Skeletal muscle tissue (tissue), 3 donors: ENCODE measurements at regions not wholly inside any gene's neighbourhood (a gene's known extent, or its start where the extent isn't known, plus 50 kb on each side); places are given as distances from the start of the nearest gene placed in this dataset.

Experiments used
- H3K27ac ChIP-seq: one replicate; pipeline ENCODE4 v1.7.0; 2013; ENCODE audit warnings: mild to moderate bottlenecking, low read depth, low read length, inconsistent platforms
- H3K27me3 ChIP-seq, 3 donors: one replicate each; pipeline ENCODE4 v1.7.0; 2013; ENCODE audit warnings: low read length in 3 of 3; ENCODE audit not compliant: control insufficient read depth in 3 of 3, insufficient read depth in 3 of 3
- H3K36me3 ChIP-seq, 3 donors: one replicate each; pipeline ENCODE4 v1.7.0; 2013; ENCODE audit warnings: low read length in 3 of 3; ENCODE audit not compliant: control insufficient read depth in 3 of 3, insufficient read depth in 3 of 3
- H3K4me1 ChIP-seq, 3 donors: one replicate each; pipeline ENCODE4 v1.7.0; 2013; ENCODE audit warnings: low read length in 3 of 3, mild to moderate bottlenecking in 3 of 3; ENCODE audit not compliant: control insufficient read depth in 3 of 3, insufficient read depth in 3 of 3
- H3K4me3 ChIP-seq, 3 donors: one replicate each; pipeline ENCODE4 v1.7.0; 2013; ENCODE audit warnings: low read length in 3 of 3
- H3K9ac ChIP-seq, 3 donors: one replicate each; pipeline ENCODE4 v1.7.0; 2013; ENCODE audit warnings: low read length in 3 of 3, mild to moderate bottlenecking in 3 of 3, moderate library complexity in 2 of 3, low read depth in 1 of 3
- H3K9me3 ChIP-seq, 3 donors: one replicate each; pipeline ENCODE4 v1.7.0; 2013; ENCODE audit warnings: low read length in 3 of 3; ENCODE audit not compliant: control insufficient read depth in 3 of 3
- donor health status: Osteomylitis.

DNA sequence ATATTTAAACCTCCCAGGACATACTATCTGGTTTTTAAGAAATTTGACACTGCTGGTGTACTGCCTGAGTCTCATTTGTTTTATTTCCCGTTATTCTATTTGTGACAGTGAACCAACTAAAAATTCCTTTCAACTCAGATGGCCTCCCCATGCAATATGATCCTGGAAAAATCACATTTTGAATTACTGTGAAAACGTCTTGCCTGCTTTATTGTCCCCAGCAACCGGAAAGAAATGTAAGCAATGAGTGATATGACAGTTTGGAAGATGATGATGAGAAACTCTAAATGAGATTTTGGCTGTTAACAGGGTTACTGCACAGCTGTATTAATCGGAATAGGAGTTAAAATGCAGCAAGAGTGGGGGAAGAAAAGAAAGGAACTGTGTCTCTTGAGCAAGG is 590.7 kb upstream of the CDH5 start:
- Histone ChIP-seq H3K27ac (no peak overlapping the region), H3K27me3 (no peaks in the 10 kb centered on the region), H3K36me3 (no peaks in the 10 kb centered on the region), H3K9ac (no peak overlapping the region), H3K4me3 (no peak overlapping the region), H3K4me1 (peaks cover 0 to 6% (median 0%) of the 10 kb centered on the region in 3 donors), H3K9me3 (no peaks in the 10 kb centered on the region)

DNA sequence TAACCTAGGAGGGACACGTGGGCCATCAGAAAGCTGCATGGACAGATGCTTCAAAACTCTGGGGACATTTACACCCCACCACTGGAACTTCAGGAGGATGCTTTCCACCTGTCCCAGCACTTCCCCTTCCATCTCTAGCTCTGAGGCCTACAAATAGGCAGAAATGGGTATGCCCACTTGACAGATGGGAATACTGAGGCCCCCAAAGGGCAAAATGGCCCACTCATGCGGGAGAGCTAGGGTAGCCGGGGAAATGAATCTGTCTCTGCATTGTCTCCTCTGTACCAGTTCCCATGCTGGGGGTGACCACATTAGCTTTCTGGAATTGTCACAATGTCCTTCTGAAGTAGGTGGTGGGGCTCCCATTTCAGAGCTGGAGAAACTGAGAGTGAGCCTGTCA is 592.1 kb upstream of the CDH5 start:
- no peaks in the 10 kb centered on the region for H3K36me3 ChIP-seq
- no peaks in the 10 kb centered on the region for H3K9me3 ChIP-seq
- no peaks in the 10 kb centered on the region for H3K27me3 ChIP-seq
- peaks cover 0 to 6% (median 0%) of the 10 kb centered on the region in 3 donors for H3K4me1 ChIP-seq
- no peak overlapping the region for H3K27ac ChIP-seq
- no peak overlapping the region for H3K9ac ChIP-seq
- H3K4me3 ChIP-seq = no peak overlapping the region

- H3K36me3 ChIP-seq = no peaks in the 10 kb centered on the region
- H3K4me1 ChIP-seq = peaks cover 0 to 6% (median 0%) of the 10 kb centered on the region in 3 donors
- H3K4me3 ChIP-seq = no peak overlapping the region
- no peaks in the 10 kb centered on the region for H3K9me3 ChIP-seq
- H3K9ac ChIP-seq = no peak overlapping the region
- H3K27me3 ChIP-seq = no peaks in the 10 kb centered on the region
- H3K27ac ChIP-seq = no peak overlapping the region
Observed at GRCh38 chr16:65773301-65773874, 593.1 kb upstream of the CDH5 start.

- Histone ChIP-seq H3K36me3 (no peaks in the 10 kb centered on the region), H3K9me3 (no peaks in the 10 kb centered on the region), H3K9ac (no peak overlapping the region), H3K4me1 (peaks cover 0 to 6% (median 0%) of the 10 kb centered on the region in 3 donors), H3K4me3 (no peak overlapping the region), H3K27ac (no peak overlapping the region), H3K27me3 (no peaks in the 10 kb centered on the region)
Observed at GRCh38 chr16:65772134-65772732, 594.3 kb upstream of the CDH5 start.

DNA sequence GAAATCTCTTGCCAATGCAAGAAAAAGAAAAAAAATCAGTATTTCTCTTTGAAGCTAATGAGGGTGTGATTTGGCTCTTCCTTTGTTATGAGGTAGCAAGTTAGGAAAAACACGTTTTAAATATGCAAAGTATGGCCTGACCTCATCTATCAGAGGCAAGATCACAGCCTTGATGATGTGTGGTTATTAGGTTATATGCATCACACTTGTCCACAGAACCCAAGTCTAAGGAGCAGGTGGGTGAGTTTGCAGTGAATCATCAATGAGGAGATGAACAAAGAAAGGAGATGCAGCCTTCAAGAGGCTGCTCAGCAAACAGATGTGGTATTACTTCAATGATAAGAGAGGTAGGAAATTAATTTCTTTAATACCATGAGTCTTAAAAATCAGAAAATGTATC is 594.8 kb upstream of the CDH5 start:
- Histone ChIP-seq H3K9me3 (no peaks in the 10 kb centered on the region), H3K9ac (no peak overlapping the region), H3K4me3 (no peak overlapping the region), H3K36me3 (no peaks in the 10 kb centered on the region), H3K27ac (no peak overlapping the region), H3K4me1 (peaks cover 0 to 6% (median 0%) of the 10 kb centered on the region in 3 donors), H3K27me3 (no peaks in the 10 kb centered on the region)

- no peaks in the 10 kb centered on the region for H3K27me3 ChIP-seq
- peaks cover 0 to 4% (median 0%) of the 10 kb centered on the region in 3 donors for H3K4me1 ChIP-seq
- H3K9ac ChIP-seq = no peak overlapping the region
- H3K4me3 ChIP-seq = no peak overlapping the region
- H3K9me3 ChIP-seq = no peaks in the 10 kb centered on the region
- no peak overlapping the region for H3K27ac ChIP-seq
- no peaks in the 10 kb centered on the region for H3K36me3 ChIP-seq
Observed at GRCh38 chr16:65770752-65771151, 595.7 kb upstream of the CDH5 start.

- H3K4me3 ChIP-seq = no peak overlapping the region
- H3K9ac ChIP-seq = no peak overlapping the region
- no peak overlapping the region for H3K27ac ChIP-seq
- H3K36me3 ChIP-seq = no peaks in the 10 kb centered on the region
- H3K27me3 ChIP-seq = no peaks in the 10 kb centered on the region
- no peaks in the 10 kb centered on the region for H3K9me3 ChIP-seq
- H3K4me1 ChIP-seq = no peaks in the 10 kb centered on the region
Observed at GRCh38 chr16:65769776-65770438, 596.6 kb upstream of the CDH5 start.

- Histone ChIP-seq H3K9me3 (no peaks in the 10 kb centered on the region), H3K9ac (no peak overlapping the region), H3K27ac (no peak overlapping the region), H3K27me3 (no peaks in the 10 kb centered on the region), H3K36me3 (no peaks in the 10 kb centered on the region), H3K4me1 (no peaks in the 10 kb centered on the region), H3K4me3 (no peak overlapping the region)
Observed at GRCh38 chr16:65769055-65769465, 597.4 kb upstream of the CDH5 start.

- no peak overlapping the region for H3K9ac ChIP-seq
- no peaks in the 10 kb centered on the region for H3K36me3 ChIP-seq
- no peak overlapping the region for H3K27ac ChIP-seq
- no peaks in the 10 kb centered on the region for H3K4me1 ChIP-seq
- H3K27me3 ChIP-seq = no peaks in the 10 kb centered on the region
- H3K4me3 ChIP-seq = no peak overlapping the region
- H3K9me3 ChIP-seq = no peaks in the 10 kb centered on the region
Observed at GRCh38 chr16:65767125-65767524, 599.4 kb upstream of the CDH5 start.

- Histone ChIP-seq H3K4me3 (no peak overlapping the region), H3K9me3 (no peaks in the 10 kb centered on the region), H3K27ac (no peak overlapping the region), H3K9ac (no peak overlapping the region), H3K4me1 (no peaks in the 10 kb centered on the region), H3K36me3 (no peaks in the 10 kb centered on the region), H3K27me3 (no peaks in the 10 kb centered on the region)
Observed at GRCh38 chr16:65763640-65764305, 602.7 kb upstream of the CDH5 start.
